ENCODE measurements at regions not wholly inside any gene's neighbourhood (a gene's known extent, or its start where the extent isn't known, plus 50 kb on each side); places are given as distances from the start of the nearest gene placed in this dataset.

GRCh38 chr15:70596354-70597055, 166.9 kb downstream of the UACA start (continued):
- no peak for TF ChIP-seq HDAC2 (IDR thresholded peaks at IDR 0.05; ENCODE audit: borderline replicate concordance in 1 of 2, low read depth in 2 of 2, low read length in 2 of 2)
- TF ChIP-seq CBX8 (IDR thresholded peaks at IDR 0.05; ENCODE audit: borderline replicate concordance, low read depth, low read length): no peak
- no peak for TF ChIP-seq SP2 (IDR thresholded peaks at IDR 0.05; ENCODE audit: low read length)
- TF ChIP-seq CTCF (IDR thresholded peaks at IDR 0.05; ENCODE audit: control extremely low read depth in 1 of 3, insufficient read depth in 1 of 3, low read depth in 1 of 3, low read length in 3 of 3): no peak
- no peak for TF ChIP-seq TAF1 (IDR thresholded peaks at IDR 0.05; ENCODE audit: low read depth, low read length)
- no peak for TF ChIP-seq SRF (IDR thresholded peaks at IDR 0.05; ENCODE audit: low read depth, low read length)
- no peak for TF ChIP-seq TCF12 (IDR thresholded peaks at IDR 0.05; ENCODE audit: low read depth, low read length)

Data from H1 (cell line).